ENCODE measurements at regions not wholly inside any gene's neighbourhood (a gene's known extent, or its start where the extent isn't known, plus 50 kb on each side); places are given as distances from the start of the nearest gene placed in this dataset.

DNA sequence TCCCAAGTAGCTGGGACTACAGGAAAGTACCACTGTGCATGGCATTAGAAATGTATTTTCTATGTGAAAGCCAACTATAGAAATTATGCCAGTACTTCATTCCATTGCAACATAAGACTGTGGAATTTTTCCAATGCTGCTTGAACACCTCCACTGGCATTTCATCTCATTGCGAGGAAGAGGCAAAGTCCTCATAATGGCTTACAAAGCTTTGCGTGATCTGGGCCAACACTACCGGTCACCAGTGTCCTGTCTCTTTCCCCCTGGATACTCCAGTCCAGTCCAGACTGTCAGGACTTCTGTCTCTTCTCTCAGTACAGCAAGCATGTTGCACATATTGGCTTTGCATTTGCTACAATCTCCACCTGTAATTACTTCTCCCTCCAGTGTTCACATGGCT, 223.5 kb downstream of the GPD2 start:
- TF ChIP-seq, protein P1, sequence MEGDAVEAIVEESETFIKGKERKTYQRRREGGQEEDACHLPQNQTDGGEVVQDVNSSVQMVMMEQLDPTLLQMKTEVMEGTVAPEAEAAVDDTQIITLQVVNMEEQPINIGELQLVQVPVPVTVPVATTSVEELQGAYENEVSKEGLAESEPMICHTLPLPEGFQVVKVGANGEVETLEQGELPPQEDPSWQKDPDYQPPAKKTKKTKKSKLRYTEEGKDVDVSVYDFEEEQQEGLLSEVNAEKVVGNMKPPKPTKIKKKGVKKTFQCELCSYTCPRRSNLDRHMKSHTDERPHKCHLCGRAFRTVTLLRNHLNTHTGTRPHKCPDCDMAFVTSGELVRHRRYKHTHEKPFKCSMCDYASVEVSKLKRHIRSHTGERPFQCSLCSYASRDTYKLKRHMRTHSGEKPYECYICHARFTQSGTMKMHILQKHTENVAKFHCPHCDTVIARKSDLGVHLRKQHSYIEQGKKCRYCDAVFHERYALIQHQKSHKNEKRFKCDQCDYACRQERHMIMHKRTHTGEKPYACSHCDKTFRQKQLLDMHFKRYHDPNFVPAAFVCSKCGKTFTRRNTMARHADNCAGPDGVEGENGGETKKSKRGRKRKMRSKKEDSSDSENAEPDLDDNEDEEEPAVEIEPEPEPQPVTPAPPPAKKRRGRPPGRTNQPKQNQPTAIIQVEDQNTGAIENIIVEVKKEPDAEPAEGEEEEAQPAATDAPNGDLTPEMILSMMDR (IDR thresholded peaks at IDR 0.05; ENCODE audit: low read depth, low read length): no peak
- Histone ChIP-seq H3K27me3 (ENCODE audit: insufficient read depth, low read depth, severe bottlenecking) (no peaks in the 10 kb centered on the region), H3K9me3 (ENCODE audit: severe bottlenecking) (peaks cover 2% of the 10 kb centered on the region), H3K36me3 (no peaks in the 10 kb centered on the region), H3K27ac (no peak overlapping the region), H3K4me3 (ENCODE audit: low read depth, low read length) (no peak overlapping the region)
- no peak for DNase-seq

DNA sequence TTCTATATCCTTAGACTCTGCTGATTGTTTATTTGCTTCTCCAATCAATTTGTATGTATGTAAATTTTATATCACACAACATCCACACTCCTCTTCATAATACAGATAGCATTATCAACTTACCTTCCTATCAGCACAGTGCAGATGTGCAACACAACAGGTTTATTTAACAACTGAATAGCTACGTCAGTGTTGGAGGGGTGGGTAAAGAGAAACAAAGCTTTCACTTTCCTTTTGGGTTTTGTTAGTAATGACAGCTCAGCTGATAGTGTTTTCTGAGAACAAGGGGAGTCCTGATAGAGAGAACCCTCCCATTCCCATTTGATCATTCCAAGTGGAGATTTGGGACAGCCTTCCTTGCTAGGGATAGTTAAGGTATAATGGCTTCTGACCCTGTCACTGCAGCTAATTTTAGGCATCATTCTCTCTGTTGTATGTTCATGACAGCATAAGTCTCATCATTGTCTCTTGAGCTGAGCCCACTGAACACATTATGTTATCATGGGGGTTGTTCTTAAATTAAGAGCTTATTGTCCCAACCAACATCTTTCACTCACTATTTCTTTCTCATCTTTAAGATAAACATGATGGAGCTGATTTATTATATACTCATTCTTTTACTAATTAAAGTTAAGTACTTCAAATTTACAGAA, 227.7 kb downstream of the GPD2 start:
- Histone ChIP-seq H3K9me3 (ENCODE audit: severe bottlenecking) (peaks cover 3% of the 10 kb centered on the region), H3K27me3 (ENCODE audit: insufficient read depth, low read depth, severe bottlenecking) (no peaks in the 10 kb centered on the region), H3K36me3 (no peaks in the 10 kb centered on the region), H3K27ac (no peak overlapping the region), H3K4me3 (ENCODE audit: low read depth, low read length) (no peak overlapping the region)
- TF ChIP-seq, protein P1 (IDR thresholded peaks at IDR 0.05; ENCODE audit: low read depth, low read length): no peak
- DNase-seq: no peak

DNA sequence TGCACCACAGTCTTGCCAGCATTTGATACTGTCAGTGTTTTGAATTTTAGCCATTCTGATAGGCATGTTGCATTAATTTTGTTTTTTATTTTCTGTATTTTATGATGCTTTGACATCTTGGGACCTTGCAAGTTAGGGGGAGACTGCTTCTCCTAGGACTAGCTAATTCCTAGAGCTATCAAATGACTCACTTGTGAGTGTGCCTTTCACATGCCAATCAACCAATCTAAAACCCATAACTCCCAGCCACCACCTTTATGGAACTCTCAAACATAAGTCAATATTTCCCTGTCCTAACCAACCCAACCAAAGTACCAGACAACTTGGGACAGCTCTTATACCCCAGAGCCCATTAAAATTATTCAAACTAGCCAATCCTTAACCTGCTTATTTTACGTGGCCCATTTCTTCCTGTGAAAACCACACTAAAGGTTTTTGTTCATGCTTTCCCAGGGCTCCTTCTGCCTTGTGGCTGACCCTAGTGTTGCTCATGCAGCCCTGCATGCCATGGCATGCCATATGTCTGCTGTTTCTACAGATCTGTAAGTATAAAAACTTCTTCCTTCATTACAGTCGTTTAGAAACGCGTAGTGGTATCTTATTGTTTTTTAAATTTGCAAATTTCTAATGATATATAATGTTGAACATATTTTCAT, 230.1 kb downstream of the GPD2 start:
- Histone ChIP-seq H3K36me3 (no peaks in the 10 kb centered on the region), H3K4me3 (ENCODE audit: low read depth, low read length) (no peak overlapping the region), H3K9me3 (ENCODE audit: severe bottlenecking) (peaks cover 3% of the 10 kb centered on the region), H3K27me3 (ENCODE audit: insufficient read depth, low read depth, severe bottlenecking) (no peaks in the 10 kb centered on the region), H3K27ac (no peak overlapping the region)
- TF ChIP-seq, protein P1 (IDR thresholded peaks at IDR 0.05; ENCODE audit: low read depth, low read length): no peak
- DNase-seq: no peak

DNA sequence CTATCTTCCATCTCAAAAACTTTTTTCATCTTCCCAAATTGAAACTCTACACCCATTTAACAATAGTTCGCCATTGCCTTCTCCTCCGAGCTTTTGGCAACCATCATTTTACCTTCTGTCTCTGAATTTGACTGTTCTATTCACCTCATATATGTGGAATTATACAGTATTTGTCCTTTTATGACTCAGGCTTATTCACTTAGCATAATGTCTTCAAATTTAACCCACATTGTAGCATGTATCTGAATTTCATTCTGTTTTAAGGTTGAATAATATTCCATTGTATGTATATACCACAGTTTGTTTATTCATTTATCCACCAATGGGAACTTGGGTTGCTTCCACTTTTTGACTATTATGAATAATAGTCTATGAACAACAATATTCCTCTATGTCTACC, 233.9 kb downstream of the GPD2 start:
- peaks cover 3% of the 10 kb centered on the region for H3K9me3 ChIP-seq (ENCODE audit: severe bottlenecking)
- no peak overlapping the region for H3K4me3 ChIP-seq (ENCODE audit: low read depth, low read length)
- H3K36me3 ChIP-seq: no peaks in the 10 kb centered on the region
- H3K27me3 ChIP-seq (ENCODE audit: insufficient read depth, low read depth, severe bottlenecking): no peaks in the 10 kb centered on the region
- no peak overlapping the region for H3K27ac ChIP-seq
- TF ChIP-seq, protein P1 (IDR thresholded peaks at IDR 0.05; ENCODE audit: low read depth, low read length): no peak
- DNase-seq: no peak

DNA sequence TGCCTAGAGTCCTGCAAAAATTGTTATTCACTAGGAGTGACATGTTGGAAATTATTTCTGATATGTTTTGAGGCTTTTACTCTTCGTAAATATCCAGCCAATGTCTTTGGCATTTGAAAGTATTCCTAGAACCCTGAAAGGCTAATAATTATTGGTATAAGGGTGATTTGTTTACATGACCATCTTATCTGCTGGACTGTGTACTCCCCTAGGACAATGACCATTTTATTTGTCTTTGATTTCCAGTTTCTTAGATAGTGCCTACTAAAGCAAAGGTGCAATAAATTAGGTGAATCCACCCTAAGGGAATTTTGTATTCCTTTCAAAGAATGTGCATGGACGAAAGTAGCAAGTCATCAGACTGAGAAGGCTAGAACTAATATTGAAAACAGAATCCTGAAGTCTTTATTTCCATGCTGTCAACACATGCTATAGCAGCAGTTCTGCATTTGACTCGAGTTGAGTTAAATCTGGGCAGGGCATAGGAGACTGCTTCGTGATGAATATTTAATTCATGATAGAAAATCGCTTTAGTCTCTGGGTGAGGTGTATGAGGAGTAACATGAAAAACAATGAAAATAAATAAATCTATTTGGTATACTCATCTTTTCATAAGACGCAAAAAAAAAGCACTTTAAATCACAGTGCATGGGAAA, 235.7 kb downstream of the GPD2 start:
- DNase-seq: no peak
- Histone ChIP-seq H3K36me3 (no peaks in the 10 kb centered on the region), H3K9me3 (ENCODE audit: severe bottlenecking) (peaks cover 3% of the 10 kb centered on the region), H3K27ac (no peak overlapping the region), H3K4me3 (ENCODE audit: low read depth, low read length) (no peak overlapping the region), H3K27me3 (ENCODE audit: insufficient read depth, low read depth, severe bottlenecking) (no peaks in the 10 kb centered on the region)
- TF ChIP-seq, protein P1 (IDR thresholded peaks at IDR 0.05; ENCODE audit: low read depth, low read length): no peak
